ENCODE measurements at regions not wholly inside any gene's neighbourhood (a gene's known extent, or its start where the extent isn't known, plus 50 kb on each side); places are given as distances from the start of the nearest gene placed in this dataset.
"Not testable (repeated sequence)": the region's sequence is repeated elsewhere in the genome, so short reads cannot be mapped to it uniquely, and the experiment has no call there.

- DNase-seq: no peak
These were observed 133.1 kb upstream of the LYZL2 start for GRCh38 chr10:30762620-30763019.

- DNase-seq: no peak
These were observed 129.9 kb upstream of the LYZL2 start for GRCh38 chr10:30759423-30759822.

- DNase-seq: no peak
These were observed 128.8 kb upstream of the LYZL2 start for GRCh38 chr10:30758338-30758737.

- no peak for DNase-seq
These were observed 127.3 kb upstream of the LYZL2 start for GRCh38 chr10:30756896-30757295.

GRCh38 chr10:30756151-30756550 is 126.6 kb upstream of the LYZL2 start:
- DNase-seq: no peak

- no peak for DNase-seq
These were observed 125.9 kb upstream of the LYZL2 start for GRCh38 chr10:30755441-30755953.

- no peak for DNase-seq
These were observed 122.9 kb upstream of the LYZL2 start for GRCh38 chr10:30752481-30752881.

GRCh38 chr10:30751678-30752331 is 122.3 kb upstream of the LYZL2 start:
- DNase-seq: no peak

- DNase-seq: no peak
These were observed 121.6 kb upstream of the LYZL2 start for GRCh38 chr10:30750971-30751677.

GRCh38 chr10:30749385-30749784 is 119.8 kb upstream of the LYZL2 start:
- no peak for DNase-seq

- no peak for DNase-seq
These were observed 118.8 kb upstream of the LYZL2 start for GRCh38 chr10:30748152-30748973.

GRCh38 chr10:30747633-30748032 is 118.1 kb upstream of the LYZL2 start:
- DNase-seq: peak; percentile 40

GRCh38 chr10:30745953-30746352 is 116.4 kb upstream of the LYZL2 start:
- DNase-seq: no peak

- no peak for DNase-seq
These were observed 114.6 kb upstream of the LYZL2 start for GRCh38 chr10:30744106-30744505.

GRCh38 chr10:30743586-30743985 is 114.0 kb upstream of the LYZL2 start:
- DNase-seq: no peak

- no peak for DNase-seq
These were observed 112.9 kb upstream of the LYZL2 start for GRCh38 chr10:30742471-30742870.

GRCh38 chr10:30740774-30741173 is 111.2 kb upstream of the LYZL2 start:
- DNase-seq: not testable (repeated sequence)

- DNase-seq: no peak
These were observed 108.9 kb upstream of the LYZL2 start for GRCh38 chr10:30738416-30738815.

- no peak for DNase-seq
These were observed 108.4 kb upstream of the LYZL2 start for GRCh38 chr10:30737931-30738391.

- DNase-seq: no peak
These were observed 107.2 kb upstream of the LYZL2 start for GRCh38 chr10:30736685-30737232.

- no peak for DNase-seq
These were observed 105.3 kb upstream of the LYZL2 start for GRCh38 chr10:30734901-30735300.

- no peak for DNase-seq
These were observed 103.1 kb upstream of the LYZL2 start for GRCh38 chr10:30732671-30733070.

GRCh38 chr10:30731963-30732362 is 102.4 kb upstream of the LYZL2 start:
- no peak for DNase-seq
